Naive B cell (primary cell): ENCODE measurements at regions not wholly inside any gene's neighbourhood (a gene's known extent, or its start where the extent isn't known, plus 50 kb on each side); places are given as distances from the start of the nearest gene placed in this dataset.
"Not testable (repeated sequence)": the region's sequence is repeated elsewhere in the genome, so short reads cannot be mapped to it uniquely, and the experiment has no call there.

Experiments
- ATAC-seq, 2 donors: fragments of 150-1000 bp; cut with Tn5 transposase; 2 replicates each; pipeline ENCODE4 v1.10.0; 2021; ENCODE audit warnings: low read depth in 2 of 2, mild to moderate bottlenecking in 2 of 2, moderate library complexity in 2 of 2
- DNase-seq: peaks from one replicate; pipeline ENCODE4 v3.0.0; 2022
- H3K27ac Mint-ChIP-seq, 6 donors: one replicate each; pipeline ENCODE4 v1.8.0; 2020 to 2022; ENCODE audit warnings: mild to moderate bottlenecking in 6 of 6, mixed read lengths in 6 of 6, moderate library complexity in 5 of 6, inconsistent platforms in 2 of 6
- H3K27me3 Mint-ChIP-seq, 3 donors: one replicate each; pipeline ENCODE4 v1.8.0; 2021 to 2022; ENCODE audit warnings: mixed read lengths in 3 of 3, mild to moderate bottlenecking in 1 of 3
- H3K36me3 Mint-ChIP-seq, 2 donors: one replicate each; pipeline ENCODE4 v1.8.0; 2020 to 2022; ENCODE audit warnings: mixed read lengths in 2 of 2, inconsistent platforms in 1 of 2, mild to moderate bottlenecking in 1 of 2
- H3K4me1 Mint-ChIP-seq, 3 donors: one replicate each; pipeline ENCODE4 v1.8.0; 2020 to 2022; ENCODE audit warnings: mixed read lengths in 3 of 3, inconsistent platforms in 1 of 3, mild to moderate bottlenecking in 1 of 3, moderate library complexity in 1 of 3
- H3K4me3 Mint-ChIP-seq, 8 donors: one replicate each; pipeline ENCODE4 v1.8.0; 2020 to 2022; ENCODE audit warnings: mild to moderate bottlenecking in 8 of 8, mixed read lengths in 8 of 8, moderate library complexity in 8 of 8, inconsistent platforms in 2 of 8
- H3K9me3 Mint-ChIP-seq, 7 donors: one replicate each; pipeline ENCODE4 v1.8.0; 2020 to 2022; ENCODE audit warnings: mixed read lengths in 7 of 7, mild to moderate bottlenecking in 5 of 7, inconsistent platforms in 2 of 7, moderate library complexity in 1 of 7

DNA sequence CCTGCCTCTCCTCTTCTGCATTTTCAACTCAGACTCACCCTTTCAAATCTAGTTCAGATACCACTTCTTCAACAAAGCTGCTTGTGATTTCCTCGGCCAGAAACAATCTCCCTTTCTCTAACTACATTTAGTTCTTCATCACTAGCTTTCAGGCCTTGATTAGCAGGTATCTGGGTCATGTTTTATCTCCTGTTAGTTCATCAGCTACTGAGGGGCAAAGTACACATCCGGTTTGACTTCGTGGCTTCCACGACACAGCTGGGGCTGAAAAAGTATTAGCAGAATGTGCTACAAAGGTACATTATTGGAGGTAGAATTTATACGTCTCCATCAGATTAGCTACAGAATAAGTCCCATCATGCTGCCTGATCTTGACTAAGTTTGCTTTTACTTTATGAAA lies 197.2 kb upstream of the PRKX start:
- not testable (repeated sequence) for H3K36me3 Mint-ChIP-seq, H3K4me1 Mint-ChIP-seq, H3K27ac Mint-ChIP-seq, DNase-seq, H3K27me3 Mint-ChIP-seq, H3K9me3 Mint-ChIP-seq, H3K4me3 Mint-ChIP-seq, ATAC-seq

DNA sequence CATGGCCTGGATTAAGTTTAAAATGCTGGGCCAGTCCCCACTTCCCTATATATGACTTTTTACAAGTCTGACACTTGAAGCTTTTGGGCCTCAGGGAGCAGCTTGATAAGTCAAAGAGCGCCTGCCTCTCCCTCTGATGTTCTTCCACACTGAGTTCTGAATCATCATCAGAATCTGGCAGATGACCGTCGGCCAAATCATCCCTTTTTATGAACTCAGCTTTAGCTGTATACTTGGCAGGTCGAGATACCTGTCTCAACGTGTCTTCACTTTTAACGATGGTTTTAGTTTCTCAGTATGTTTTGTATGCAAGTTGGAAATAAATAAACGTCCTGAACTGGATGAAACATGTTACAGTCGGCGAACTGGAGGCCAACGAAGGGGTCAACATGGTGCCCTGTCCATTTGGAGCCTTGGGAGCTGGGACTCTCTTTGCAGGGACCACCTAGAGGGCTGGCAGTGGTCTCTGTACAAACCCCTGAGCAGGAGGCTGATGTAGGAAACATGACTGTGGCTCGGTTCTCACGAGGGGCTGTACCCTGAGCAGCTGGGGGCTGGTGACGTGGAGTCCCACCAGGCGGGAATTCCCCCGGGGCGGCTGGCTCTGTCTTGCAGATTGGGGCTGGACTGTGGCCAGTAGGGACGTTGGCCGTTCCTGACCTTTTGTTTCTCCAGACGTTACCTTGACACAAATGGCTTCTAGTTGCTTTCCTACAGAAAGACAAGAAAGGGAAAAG lies 192.2 kb upstream of the PRKX start:
- H3K36me3 Mint-ChIP-seq, H3K4me1 Mint-ChIP-seq, ATAC-seq, H3K4me3 Mint-ChIP-seq, DNase-seq, H3K27me3 Mint-ChIP-seq, H3K27ac Mint-ChIP-seq, H3K9me3 Mint-ChIP-seq: not testable (repeated sequence)

DNA sequence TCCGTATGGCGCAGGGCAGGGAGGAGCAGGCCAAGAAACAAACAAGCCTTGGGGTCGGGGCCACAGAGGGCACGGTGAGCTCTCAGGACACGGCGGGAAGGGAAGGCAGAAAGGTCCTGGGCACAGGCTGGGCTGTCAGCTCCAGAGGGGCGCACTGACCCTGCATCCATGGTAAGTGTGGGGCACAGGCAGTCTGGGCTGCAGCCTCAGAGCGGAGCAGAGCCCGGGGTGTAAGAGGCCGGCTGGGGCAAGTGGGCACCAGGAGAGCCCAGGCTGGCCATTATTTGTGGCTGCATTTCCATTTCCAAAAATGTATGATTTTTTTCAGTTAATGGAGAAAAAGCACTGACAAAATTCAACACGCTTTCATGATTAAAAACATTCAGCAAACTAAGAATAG lies 188.8 kb upstream of the PRKX start:
- H3K27ac Mint-ChIP-seq, H3K27me3 Mint-ChIP-seq, H3K4me3 Mint-ChIP-seq, H3K9me3 Mint-ChIP-seq, DNase-seq, H3K36me3 Mint-ChIP-seq, H3K4me1 Mint-ChIP-seq, ATAC-seq: not testable (repeated sequence)

DNA sequence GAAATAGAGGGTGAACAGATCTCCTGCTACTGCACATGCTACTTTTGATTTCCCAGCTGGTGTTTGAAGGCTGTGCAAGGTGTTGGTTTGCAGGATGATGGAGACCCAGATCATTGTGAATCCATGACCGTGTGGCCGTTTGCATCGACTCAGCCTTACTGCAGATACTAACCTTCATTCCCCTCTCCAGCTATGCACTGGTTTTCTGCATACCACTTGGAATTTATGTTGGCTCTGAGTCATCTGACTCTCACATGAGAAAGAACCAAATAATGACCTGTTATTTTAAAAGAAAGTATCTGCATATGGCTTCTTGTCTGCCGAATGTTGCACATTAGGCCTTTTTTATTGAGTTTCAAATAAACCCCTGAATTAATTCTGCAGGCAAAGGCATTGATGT lies 183.3 kb upstream of the PRKX start:
- H3K27me3 Mint-ChIP-seq, H3K36me3 Mint-ChIP-seq, H3K9me3 Mint-ChIP-seq, H3K4me1 Mint-ChIP-seq, H3K27ac Mint-ChIP-seq, ATAC-seq, DNase-seq, H3K4me3 Mint-ChIP-seq: not testable (repeated sequence)

DNA sequence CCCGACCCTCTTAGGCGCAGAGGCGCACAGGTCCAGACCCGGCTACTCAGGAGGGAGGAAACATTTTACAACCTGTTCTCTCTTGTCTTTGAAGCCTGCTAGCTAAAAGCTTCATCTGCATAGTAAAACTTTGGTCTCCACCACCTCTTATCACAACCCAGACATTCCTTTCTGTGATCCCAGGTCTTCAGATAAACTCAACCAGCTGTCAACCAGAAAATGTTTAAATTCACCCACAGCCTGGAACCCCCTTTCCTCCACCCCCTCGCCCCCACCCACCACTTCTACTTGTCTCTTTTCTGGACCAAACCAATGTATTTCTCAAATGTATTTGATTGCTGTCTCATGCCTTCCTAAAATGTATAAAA lies 169.1 kb upstream of the PRKX start:
- H3K4me1 Mint-ChIP-seq, ATAC-seq, H3K36me3 Mint-ChIP-seq, H3K9me3 Mint-ChIP-seq, H3K27me3 Mint-ChIP-seq, DNase-seq: not testable (repeated sequence)
- Mint-ChIP-seq H3K4me3 (peak overlapping the region in 4 of 8 donors; percentile 45 to 84 (median 62)), H3K27ac (peak overlapping the region in 2 of 6 donors; percentile 32 to 35)

DNA sequence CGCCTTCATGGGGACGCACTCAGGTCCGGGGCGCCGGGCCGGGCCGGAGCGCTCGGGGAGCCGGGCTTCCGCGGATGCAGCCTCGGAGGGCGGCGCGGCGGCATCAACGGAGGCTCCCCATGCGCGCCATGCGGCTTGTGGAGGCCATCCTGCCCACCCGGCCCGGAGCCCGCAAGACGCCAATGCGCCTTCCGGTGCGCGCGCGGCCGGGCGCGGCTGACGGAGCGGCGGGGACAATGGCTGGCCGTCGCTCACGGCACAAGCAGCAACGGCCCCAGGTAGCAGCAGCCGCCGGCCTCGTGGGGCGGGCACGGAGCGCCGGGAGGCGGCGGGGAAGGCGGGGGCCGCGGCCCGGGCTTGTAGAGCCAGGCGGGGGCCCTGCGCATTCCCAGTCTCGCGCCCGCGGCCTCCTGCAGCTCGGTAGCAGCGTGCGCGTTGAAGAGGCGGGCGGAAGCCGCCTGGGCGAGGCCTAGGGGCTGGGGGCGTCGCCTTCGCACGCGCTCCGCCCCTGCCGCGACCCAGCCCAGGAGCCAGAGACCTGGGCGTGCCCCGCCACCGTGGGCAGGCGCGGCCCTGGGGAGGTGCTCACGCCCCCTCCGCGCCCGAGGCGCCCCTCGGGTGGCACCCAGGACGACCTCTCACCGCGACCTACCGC lies 168.6 kb upstream of the PRKX start:
- H3K27me3 Mint-ChIP-seq, H3K27ac Mint-ChIP-seq, H3K36me3 Mint-ChIP-seq, H3K9me3 Mint-ChIP-seq, H3K4me1 Mint-ChIP-seq, DNase-seq: not testable (repeated sequence)
- ATAC-seq = peak; percentile 96 to 97
- H3K4me3 Mint-ChIP-seq = peak overlapping the region in 1 of 8 donors; percentile 84

DNA sequence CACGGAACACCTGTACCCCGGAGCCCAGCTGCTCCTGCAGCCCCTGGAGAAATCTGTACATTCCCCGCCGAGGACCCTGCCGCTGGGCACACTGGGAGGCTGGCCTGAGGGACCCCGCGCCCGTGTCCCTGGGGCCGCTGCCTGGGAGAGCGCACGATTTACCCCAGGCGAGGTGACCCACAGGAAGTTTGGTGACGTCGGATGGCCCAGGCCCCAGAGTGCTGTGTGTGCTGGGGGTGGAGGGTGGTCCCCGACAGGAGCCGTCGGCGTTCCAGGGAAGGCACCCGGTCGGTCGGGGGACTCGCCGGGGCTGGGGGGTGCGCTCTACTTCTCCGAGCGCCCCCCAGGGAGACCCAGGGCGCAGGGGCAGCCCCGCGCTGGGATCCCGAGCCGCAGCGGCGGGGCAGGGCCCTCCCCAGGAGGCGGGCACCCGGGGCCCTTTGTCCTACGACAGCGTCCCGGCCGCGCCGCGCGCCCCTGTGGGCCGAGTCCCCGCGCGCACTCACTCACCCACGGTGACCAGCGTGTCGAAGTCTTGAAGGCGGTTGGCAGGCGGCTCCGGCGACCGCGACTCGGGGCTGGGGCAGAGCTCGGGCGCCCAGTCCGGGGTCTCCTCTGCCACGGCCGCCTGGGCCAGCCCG lies 167.9 kb upstream of the PRKX start:
- DNase-seq, H3K27ac Mint-ChIP-seq, H3K27me3 Mint-ChIP-seq, H3K4me1 Mint-ChIP-seq, ATAC-seq, H3K36me3 Mint-ChIP-seq, H3K9me3 Mint-ChIP-seq, H3K4me3 Mint-ChIP-seq: not testable (repeated sequence)

DNA sequence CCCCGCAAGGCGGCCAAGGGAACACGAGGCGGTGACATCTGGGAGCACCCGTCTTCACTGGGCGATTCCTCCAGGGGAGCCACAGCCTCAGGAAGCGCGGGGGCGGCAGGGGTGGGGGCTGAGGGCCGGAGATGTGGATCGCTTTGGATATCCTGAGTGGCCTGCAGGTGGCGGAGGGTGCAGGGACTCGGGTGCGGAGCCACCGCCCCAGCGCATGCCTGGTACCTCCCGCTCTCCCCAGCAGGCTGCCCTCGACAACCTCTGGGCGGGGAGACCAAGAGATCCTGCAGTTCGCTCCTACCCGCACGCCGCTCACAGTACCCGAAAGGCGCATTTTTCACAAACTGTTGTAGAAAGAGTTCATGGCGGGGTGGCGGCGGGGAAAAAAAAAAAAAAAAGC lies 162.9 kb upstream of the PRKX start:
- H3K36me3 Mint-ChIP-seq, H3K4me3 Mint-ChIP-seq: not testable (repeated sequence)

DNA sequence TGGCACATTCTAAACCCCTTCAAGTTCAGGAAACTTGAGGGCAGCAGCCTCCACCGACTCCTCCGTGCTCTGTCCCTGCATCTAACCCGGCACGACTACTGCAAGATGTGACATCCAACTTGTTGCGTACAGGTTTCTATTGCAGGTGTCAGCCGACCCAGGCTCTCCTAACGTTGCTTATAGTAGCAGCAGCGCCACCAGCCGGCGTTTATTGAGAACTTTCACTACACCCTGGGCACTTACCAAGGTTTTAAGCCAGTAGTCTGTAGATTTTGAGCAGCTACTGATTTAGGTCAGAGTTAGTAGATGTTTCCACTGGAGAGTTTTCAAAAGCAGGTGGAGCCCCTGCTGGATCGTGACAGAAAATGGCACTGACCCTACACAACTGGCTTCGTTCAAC lies 162.2 kb upstream of the PRKX start:
- H3K4me3 Mint-ChIP-seq, H3K27ac Mint-ChIP-seq, H3K9me3 Mint-ChIP-seq, H3K36me3 Mint-ChIP-seq, DNase-seq, H3K27me3 Mint-ChIP-seq, ATAC-seq, H3K4me1 Mint-ChIP-seq: not testable (repeated sequence)

More for the DNA sequence above, 162.9 kb upstream of the PRKX start:
- H3K9me3 Mint-ChIP-seq, H3K4me1 Mint-ChIP-seq, H3K27ac Mint-ChIP-seq, H3K27me3 Mint-ChIP-seq, DNase-seq, ATAC-seq: not testable (repeated sequence)

DNA sequence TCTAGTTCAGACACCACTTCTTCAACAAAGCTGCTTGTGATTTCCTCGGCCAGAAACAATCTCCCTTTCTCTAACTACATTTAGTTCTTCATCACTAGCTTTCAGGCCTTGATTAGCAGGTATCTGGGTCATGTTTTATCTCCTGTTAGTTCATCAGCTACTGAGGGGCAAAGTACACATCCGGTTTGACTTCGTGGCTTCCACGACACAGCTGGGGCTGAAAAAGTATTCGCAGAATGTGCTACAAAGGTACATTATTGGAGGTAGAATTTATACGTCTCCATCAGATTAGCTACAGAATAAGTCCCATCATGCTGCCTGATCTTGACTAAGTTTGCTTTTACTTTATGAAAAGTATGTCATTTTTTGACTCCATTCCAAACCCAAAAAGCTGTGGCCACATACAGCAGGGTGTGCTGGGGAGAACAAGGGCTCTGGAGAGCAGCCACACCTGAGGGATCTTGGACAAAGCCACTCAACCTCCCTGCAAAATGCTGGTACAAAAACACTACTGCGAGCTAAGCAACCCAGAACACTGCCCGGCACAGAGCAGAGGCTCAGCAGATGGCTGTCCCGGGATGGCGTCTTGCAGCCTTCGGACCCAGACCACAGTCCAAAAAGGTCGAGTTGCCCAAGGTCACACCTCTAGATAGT lies 158.9 kb upstream of the PRKX start:
- H3K36me3 Mint-ChIP-seq, H3K4me1 Mint-ChIP-seq, H3K4me3 Mint-ChIP-seq, ATAC-seq, H3K9me3 Mint-ChIP-seq, DNase-seq, H3K27me3 Mint-ChIP-seq: not testable (repeated sequence)
- H3K27ac Mint-ChIP-seq = peak overlapping the region in 1 of 6 donors; percentile 25

DNA sequence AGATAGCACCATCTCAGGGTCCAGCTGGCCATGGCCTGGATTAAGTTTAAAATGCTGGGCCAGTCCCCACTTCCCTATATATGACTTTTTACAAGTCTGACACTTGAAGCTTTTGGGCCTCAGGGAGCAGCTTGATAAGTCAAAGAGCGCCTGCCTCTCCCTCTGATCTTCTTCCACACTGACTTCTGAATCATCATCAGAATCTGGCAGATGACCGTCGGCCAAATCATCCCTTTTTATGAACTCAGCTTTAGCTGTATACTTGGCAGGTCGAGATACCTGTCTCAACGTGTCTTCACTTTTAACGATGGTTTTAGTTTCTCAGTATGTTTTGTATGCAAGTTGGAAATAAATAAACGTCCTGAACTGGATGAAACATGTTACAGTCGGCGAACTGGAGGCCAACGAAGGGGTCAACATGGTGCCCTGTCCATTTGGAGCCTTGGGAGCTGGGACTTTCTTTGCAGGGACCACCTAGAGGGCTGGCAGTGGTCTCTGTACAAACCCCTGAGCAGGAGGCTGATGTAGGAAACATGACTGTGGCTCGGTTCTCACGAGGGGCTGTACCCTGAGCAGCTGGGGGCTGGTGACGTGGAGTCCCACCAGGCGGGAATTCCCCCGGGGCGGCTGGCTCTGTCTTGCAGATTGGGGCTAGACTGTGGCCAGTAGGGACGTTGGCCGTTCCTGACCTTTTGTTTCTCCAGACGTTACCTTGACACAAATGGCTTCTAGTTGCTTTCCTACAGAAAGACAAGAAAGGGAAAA lies 153.8 kb upstream of the PRKX start:
- H3K4me3 Mint-ChIP-seq, H3K36me3 Mint-ChIP-seq, ATAC-seq, H3K27ac Mint-ChIP-seq, H3K27me3 Mint-ChIP-seq, H3K4me1 Mint-ChIP-seq, DNase-seq, H3K9me3 Mint-ChIP-seq: not testable (repeated sequence)

DNA sequence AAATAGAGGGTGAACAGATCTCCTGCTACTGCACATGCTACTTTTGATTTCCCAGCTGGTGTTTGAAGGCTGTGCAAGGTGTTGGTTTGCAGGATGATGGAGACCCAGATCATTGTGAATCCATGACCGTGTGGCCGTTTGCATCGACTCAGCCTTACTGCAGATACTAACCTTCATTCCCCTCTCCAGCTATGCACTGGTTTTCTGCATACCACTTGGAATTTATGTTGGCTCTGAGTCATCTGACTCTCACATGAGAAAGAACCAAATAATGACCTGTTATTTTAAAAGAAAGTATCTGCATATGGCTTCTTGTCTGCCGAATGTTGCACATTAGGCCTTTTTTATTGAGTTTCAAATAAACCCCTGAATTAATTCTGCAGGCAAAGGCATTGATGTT lies 144.9 kb upstream of the PRKX start:
- not testable (repeated sequence) for H3K4me3 Mint-ChIP-seq, H3K9me3 Mint-ChIP-seq, H3K27me3 Mint-ChIP-seq, ATAC-seq, H3K4me1 Mint-ChIP-seq, DNase-seq, H3K27ac Mint-ChIP-seq, H3K36me3 Mint-ChIP-seq

DNA sequence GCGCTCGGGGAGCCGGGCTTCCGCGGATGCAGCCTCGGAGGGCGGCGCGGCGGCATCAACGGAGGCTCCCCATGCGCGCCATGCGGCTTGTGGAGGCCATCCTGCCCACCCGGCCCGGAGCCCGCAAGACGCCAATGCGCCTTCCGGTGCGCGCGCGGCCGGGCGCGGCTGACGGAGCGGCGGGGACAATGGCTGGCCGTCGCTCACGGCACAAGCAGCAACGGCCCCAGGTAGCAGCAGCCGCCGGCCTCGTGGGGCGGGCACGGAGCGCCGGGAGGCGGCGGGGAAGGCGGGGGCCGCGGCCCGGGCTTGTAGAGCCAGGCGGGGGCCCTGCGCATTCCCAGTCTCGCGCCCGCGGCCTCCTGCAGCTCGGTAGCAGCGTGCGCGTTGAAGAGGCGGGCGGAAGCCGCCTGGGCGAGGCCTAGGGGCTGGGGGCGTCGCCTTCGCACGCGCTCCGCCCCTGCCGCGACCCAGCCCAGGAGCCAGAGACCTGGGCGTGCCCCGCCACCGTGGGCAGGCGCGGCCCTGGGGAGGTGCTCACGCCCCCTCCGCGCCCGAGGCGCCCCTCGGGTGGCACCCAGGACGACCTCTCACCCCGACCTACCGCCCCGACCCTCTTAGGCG lies 130.2 kb upstream of the PRKX start:
- peak overlapping the region in 1 of 8 donors; percentile 53 for H3K4me3 Mint-ChIP-seq
- H3K4me1 Mint-ChIP-seq, DNase-seq, H3K27ac Mint-ChIP-seq, H3K9me3 Mint-ChIP-seq, H3K36me3 Mint-ChIP-seq, H3K27me3 Mint-ChIP-seq: not testable (repeated sequence)
- peak; percentile 94 to 96 for ATAC-seq
